ENCODE measurements at regions not wholly inside any gene's neighbourhood (a gene's known extent, or its start where the extent isn't known, plus 50 kb on each side); places are given as distances from the start of the nearest gene placed in this dataset.

DNA sequence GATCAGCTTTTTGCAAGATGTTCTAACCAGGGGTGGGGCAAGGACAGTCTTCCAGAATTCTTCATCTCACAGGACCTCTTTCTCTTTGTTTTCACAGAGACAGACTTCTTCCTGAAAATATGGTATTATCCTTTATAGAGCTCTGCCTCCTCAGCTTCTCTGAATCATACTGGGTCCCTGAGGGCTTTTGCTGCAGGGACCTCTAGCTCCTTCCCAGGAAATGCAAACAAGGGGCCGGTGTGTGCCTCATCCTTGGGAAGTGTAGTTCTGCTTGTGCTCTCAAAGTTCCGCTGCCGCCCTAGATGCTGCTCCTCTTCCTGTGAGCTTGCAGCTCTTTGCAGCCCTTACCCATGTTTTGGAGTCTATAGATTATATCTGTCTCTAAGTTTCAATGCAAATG, 99.5 kb upstream of the NPAS2 start:
- TF ChIP-seq, protein P1, sequence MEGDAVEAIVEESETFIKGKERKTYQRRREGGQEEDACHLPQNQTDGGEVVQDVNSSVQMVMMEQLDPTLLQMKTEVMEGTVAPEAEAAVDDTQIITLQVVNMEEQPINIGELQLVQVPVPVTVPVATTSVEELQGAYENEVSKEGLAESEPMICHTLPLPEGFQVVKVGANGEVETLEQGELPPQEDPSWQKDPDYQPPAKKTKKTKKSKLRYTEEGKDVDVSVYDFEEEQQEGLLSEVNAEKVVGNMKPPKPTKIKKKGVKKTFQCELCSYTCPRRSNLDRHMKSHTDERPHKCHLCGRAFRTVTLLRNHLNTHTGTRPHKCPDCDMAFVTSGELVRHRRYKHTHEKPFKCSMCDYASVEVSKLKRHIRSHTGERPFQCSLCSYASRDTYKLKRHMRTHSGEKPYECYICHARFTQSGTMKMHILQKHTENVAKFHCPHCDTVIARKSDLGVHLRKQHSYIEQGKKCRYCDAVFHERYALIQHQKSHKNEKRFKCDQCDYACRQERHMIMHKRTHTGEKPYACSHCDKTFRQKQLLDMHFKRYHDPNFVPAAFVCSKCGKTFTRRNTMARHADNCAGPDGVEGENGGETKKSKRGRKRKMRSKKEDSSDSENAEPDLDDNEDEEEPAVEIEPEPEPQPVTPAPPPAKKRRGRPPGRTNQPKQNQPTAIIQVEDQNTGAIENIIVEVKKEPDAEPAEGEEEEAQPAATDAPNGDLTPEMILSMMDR (IDR thresholded peaks at IDR 0.05; ENCODE audit: low read length), result no peak
- TF ChIP-seq EZH2 (IDR thresholded peaks at IDR 0.05; ENCODE audit: borderline replicate concordance, low read length), result no peak

All from OCI-LY1 (cell line).